ENCODE measurements at regions not wholly inside any gene's neighbourhood (a gene's known extent, or its start where the extent isn't known, plus 50 kb on each side); places are given as distances from the start of the nearest gene placed in this dataset.

GRCh38 chr2:204272089-204272488 is 273.2 kb upstream of the PARD3B start:
- DNase-seq = no peak
- H3K36me3 ChIP-seq = no peaks in the 10 kb centered on the region
- WGBS, 2 donors = 67 to 90% methylated on average over 3 of the region's 3 CpGs
- peaks cover 0 to 11% (median 0%) of the 10 kb centered on the region in 4 donors for H3K4me1 ChIP-seq
- H3K27ac ChIP-seq = no peak overlapping the region
- H3K27me3 ChIP-seq = no peaks in the 10 kb centered on the region
- H3K4me3 ChIP-seq = no peak overlapping the region
- no peaks in the 10 kb centered on the region for H3K9me3 ChIP-seq
- TF ChIP-seq POLR2A (IDR thresholded peaks at IDR 0.05) (no peak), CTCF (IDR thresholded peaks at IDR 0.05) (no peak), POLR2AphosphoS5 (IDR thresholded peaks at IDR 0.05) (no peak), EP300 (IDR thresholded peaks at IDR 0.05) (no peak)
- intact Hi-C loops (cut with DNase I) = no loop called here

- Histone ChIP-seq H3K4me3 (no peak overlapping the region), H3K9me3 (no peaks in the 10 kb centered on the region), H3K27me3 (no peaks in the 10 kb centered on the region), H3K4me1 (peaks cover 0 to 11% (median 0%) of the 10 kb centered on the region in 4 donors), H3K36me3 (no peaks in the 10 kb centered on the region), H3K27ac (no peak overlapping the region)
- TF ChIP-seq POLR2AphosphoS5 (IDR thresholded peaks at IDR 0.05) = no peak
- intact Hi-C loops (cut with DNase I) = no loop called here
- 82 to 89% methylated on average over 2 of the region's 2 CpGs for WGBS, 2 donors
- DNase-seq = no peak
These were observed 272.5 kb upstream of the PARD3B start for GRCh38 chr2:204272610-204273287.

GRCh38 chr2:204274429-204274828 is 270.8 kb upstream of the PARD3B start:
- no peaks in the 10 kb centered on the region for H3K36me3 ChIP-seq
- intact Hi-C loops (cut with DNase I) = no loop called here
- no peak for DNase-seq
- H3K9me3 ChIP-seq = no peaks in the 10 kb centered on the region
- WGBS, 2 donors = 94 to 96% methylated on average over 2 of the region's 2 CpGs
- no peak overlapping the region for H3K4me3 ChIP-seq
- H3K4me1 ChIP-seq = peaks cover 0 to 11% (median 1%) of the 10 kb centered on the region in 4 donors
- no peak overlapping the region for H3K27ac ChIP-seq
- no peak for TF ChIP-seq EP300 (IDR thresholded peaks at IDR 0.05)
- TF ChIP-seq CTCF (IDR thresholded peaks at IDR 0.05) = no peak
- TF ChIP-seq POLR2A (IDR thresholded peaks at IDR 0.05) = no peak
- no peak for TF ChIP-seq POLR2AphosphoS5 (IDR thresholded peaks at IDR 0.05)
- H3K27me3 ChIP-seq = no peaks in the 10 kb centered on the region

- H3K27me3 ChIP-seq = no peaks in the 10 kb centered on the region
- no peak for DNase-seq
- WGBS, 2 donors = 87 to 90% methylated on average over 2 of the region's 2 CpGs
- H3K4me1 ChIP-seq = peaks cover 0 to 17% (median 4%) of the 10 kb centered on the region in 4 donors
- no peak overlapping the region for H3K4me3 ChIP-seq
- intact Hi-C loops (cut with DNase I) = no loop called here
- H3K36me3 ChIP-seq = no peaks in the 10 kb centered on the region
- no peak for TF ChIP-seq CTCF (IDR thresholded peaks at IDR 0.05)
- TF ChIP-seq POLR2A (IDR thresholded peaks at IDR 0.05) = no peak
- TF ChIP-seq POLR2AphosphoS5 (IDR thresholded peaks at IDR 0.05) = no peak
- no peak for TF ChIP-seq EP300 (IDR thresholded peaks at IDR 0.05)
- no peaks in the 10 kb centered on the region for H3K9me3 ChIP-seq
- no peak overlapping the region for H3K27ac ChIP-seq
These were observed 270.3 kb upstream of the PARD3B start for GRCh38 chr2:204274991-204275390.

GRCh38 chr2:204277226-204277625 is 268.0 kb upstream of the PARD3B start:
- Histone ChIP-seq H3K27ac (no peak overlapping the region), H3K27me3 (no peaks in the 10 kb centered on the region), H3K4me1 (peaks cover 0 to 20% (median 4%) of the 10 kb centered on the region in 4 donors), H3K36me3 (no peaks in the 10 kb centered on the region), H3K4me3 (no peak overlapping the region), H3K9me3 (no peaks in the 10 kb centered on the region)
- DNase-seq = no peak
- intact Hi-C loops (cut with DNase I) = no loop called here
- TF ChIP-seq CTCF (IDR thresholded peaks at IDR 0.05) (no peak), POLR2AphosphoS5 (IDR thresholded peaks at IDR 0.05) (no peak), POLR2A (IDR thresholded peaks at IDR 0.05) (no peak), EP300 (IDR thresholded peaks at IDR 0.05) (no peak)
